Osteoblast (primary cell): ENCODE measurements at regions not wholly inside any gene's neighbourhood (a gene's known extent, or its start where the extent isn't known, plus 50 kb on each side); places are given as distances from the start of the nearest gene placed in this dataset.

ENCODE experiments used
- DNase-seq: peaks from one replicate; pipeline ENCODE4 v3.0.0; 2011; ENCODE audit warnings: low spot score, mixed read lengths; ENCODE audit not compliant: insufficient read length; ENCODE audit errors: missing footprints
- H2AFZ ChIP-seq: 2 replicates; pipeline ENCODE4 v1.6.0; 2011; ENCODE audit warnings: mild to moderate bottlenecking, low read length
- H3K27ac ChIP-seq: 2 replicates; pipeline ENCODE4 v1.5.1; 2011; ENCODE audit warnings: mild to moderate bottlenecking, low read depth, low read length, moderate library complexity
- H3K27me3 ChIP-seq: 2 replicates; pipeline ENCODE4 v1.6.0; 2012; ENCODE audit warnings: mild to moderate bottlenecking, control low read depth, inconsistent platforms, low read length, moderate library complexity; ENCODE audit not compliant: insufficient read depth
- H3K36me3 ChIP-seq: 2 replicates; pipeline ENCODE4 v1.5.1; 2011; ENCODE audit warnings: mild to moderate bottlenecking, low read length, control low read depth, moderate library complexity; ENCODE audit not compliant: insufficient read depth
- H3K4me1 ChIP-seq: 2 replicates; pipeline ENCODE4 v1.5.1; 2011; ENCODE audit warnings: mild to moderate bottlenecking, low read length, control low read depth, moderate library complexity; ENCODE audit not compliant: insufficient read depth
- H3K4me2 ChIP-seq: 2 replicates; pipeline ENCODE4 v1.6.0; 2011; ENCODE audit warnings: mild to moderate bottlenecking, low read length; ENCODE audit not compliant: insufficient read depth
- H3K4me3 ChIP-seq: fragments of 200-600 bp; sonication (generic); 3 replicates; pipeline ENCODE4 v1.5.1; 2012; ENCODE audit warnings: mild to moderate bottlenecking, low read length, inconsistent platforms; ENCODE audit not compliant: insufficient read depth
- H3K79me2 ChIP-seq: 2 replicates; pipeline ENCODE4 v1.6.0; 2012; ENCODE audit warnings: mild to moderate bottlenecking, low read length, control low read depth, inconsistent platforms; ENCODE audit not compliant: insufficient read depth
- H3K9me3 ChIP-seq: 2 replicates; pipeline ENCODE4 v1.5.1; 2011; ENCODE audit warnings: low read depth, low read length, control low read depth
- H4K20me1 ChIP-seq: 2 replicates; pipeline ENCODE4 v1.6.0; 2012; ENCODE audit warnings: mild to moderate bottlenecking, low read length, control low read depth; ENCODE audit not compliant: insufficient read depth
- TF ChIP-seq, protein P1 (sequence below): IDR thresholded peaks from 2 replicates; pipeline ENCODE4 v1.5.1; 2011; ENCODE audit warnings: mild to moderate bottlenecking, low read depth, low read length, moderate library complexity; ENCODE audit errors: extremely low read depth

DNA sequence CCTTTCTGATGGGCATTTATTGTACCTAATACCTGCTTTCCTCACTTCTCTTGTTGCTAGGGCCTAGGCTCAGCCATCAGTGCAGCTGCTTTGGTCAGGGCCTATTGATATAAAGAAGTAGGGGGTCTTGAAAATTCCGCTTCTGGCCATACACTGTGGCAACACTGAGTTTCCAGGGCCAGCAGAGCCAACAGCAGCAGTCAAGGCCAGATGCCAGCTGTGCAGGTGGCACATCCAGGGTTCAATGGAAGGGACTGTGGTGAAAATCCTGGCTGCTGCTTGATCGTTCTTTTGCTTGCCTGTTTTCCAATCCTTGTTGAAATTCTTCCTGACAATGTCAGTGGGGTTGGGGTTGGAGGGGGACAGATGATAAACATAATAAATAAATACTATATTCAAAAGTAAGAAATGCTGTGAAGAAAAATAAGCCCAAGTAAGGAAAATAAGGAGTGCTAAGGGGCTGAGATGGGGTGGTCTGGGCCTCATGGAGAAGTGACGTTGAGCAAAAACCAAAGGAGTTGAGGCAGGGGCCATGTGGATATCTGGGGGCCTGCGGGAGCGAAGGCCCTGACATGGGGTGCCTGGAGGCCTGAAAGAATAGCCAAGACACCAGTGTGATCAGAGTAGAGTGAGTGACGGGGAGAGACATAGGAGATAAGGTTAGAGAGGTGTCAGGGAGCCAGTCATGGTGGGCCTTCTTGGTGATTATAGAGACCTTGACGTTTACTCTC lies 91.0 kb upstream of the ALDH1B1 start:
- H3K27me3 ChIP-seq: peaks cover 17% of the 10 kb centered on the region
- no peak overlapping the region for H3K4me2 ChIP-seq
- no peak overlapping the region for H3K4me3 ChIP-seq
- no peak for DNase-seq
- H3K4me1 ChIP-seq: no peaks in the 10 kb centered on the region
- no peaks in the 10 kb centered on the region for H3K36me3 ChIP-seq
- no peaks in the 10 kb centered on the region for H3K9me3 ChIP-seq
- no peak overlapping the region for H3K27ac ChIP-seq
- H3K79me2 ChIP-seq: no peaks in the 10 kb centered on the region
- no peak overlapping the region for H2AFZ ChIP-seq
- TF ChIP-seq, protein P1, sequence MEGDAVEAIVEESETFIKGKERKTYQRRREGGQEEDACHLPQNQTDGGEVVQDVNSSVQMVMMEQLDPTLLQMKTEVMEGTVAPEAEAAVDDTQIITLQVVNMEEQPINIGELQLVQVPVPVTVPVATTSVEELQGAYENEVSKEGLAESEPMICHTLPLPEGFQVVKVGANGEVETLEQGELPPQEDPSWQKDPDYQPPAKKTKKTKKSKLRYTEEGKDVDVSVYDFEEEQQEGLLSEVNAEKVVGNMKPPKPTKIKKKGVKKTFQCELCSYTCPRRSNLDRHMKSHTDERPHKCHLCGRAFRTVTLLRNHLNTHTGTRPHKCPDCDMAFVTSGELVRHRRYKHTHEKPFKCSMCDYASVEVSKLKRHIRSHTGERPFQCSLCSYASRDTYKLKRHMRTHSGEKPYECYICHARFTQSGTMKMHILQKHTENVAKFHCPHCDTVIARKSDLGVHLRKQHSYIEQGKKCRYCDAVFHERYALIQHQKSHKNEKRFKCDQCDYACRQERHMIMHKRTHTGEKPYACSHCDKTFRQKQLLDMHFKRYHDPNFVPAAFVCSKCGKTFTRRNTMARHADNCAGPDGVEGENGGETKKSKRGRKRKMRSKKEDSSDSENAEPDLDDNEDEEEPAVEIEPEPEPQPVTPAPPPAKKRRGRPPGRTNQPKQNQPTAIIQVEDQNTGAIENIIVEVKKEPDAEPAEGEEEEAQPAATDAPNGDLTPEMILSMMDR: no peak
- H4K20me1 ChIP-seq: no peaks in the 10 kb centered on the region

DNA sequence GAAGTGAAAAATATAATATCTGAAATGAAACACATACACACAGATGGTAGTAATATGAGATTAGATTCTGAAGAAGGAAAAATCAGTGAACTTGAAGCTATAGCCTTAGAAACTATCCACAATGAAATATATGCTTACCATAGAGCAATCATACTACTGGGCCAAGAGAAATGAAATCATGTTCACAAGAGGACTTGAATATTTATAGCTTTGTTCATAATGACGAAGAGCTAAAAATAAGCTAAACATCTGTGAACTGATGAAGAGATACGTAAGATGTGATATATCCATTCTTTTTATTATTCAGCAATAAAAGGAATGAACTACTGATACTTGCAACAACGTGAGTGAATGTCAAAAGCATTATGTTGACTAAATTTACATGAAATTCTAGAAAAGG lies 92.6 kb upstream of the ALDH1B1 start:
- H3K27ac ChIP-seq: no peak overlapping the region
- H3K36me3 ChIP-seq: no peaks in the 10 kb centered on the region
- H3K4me3 ChIP-seq: no peak overlapping the region
- TF ChIP-seq, protein P1: no peak
- no peaks in the 10 kb centered on the region for H3K9me3 ChIP-seq
- no peaks in the 10 kb centered on the region for H3K79me2 ChIP-seq
- H2AFZ ChIP-seq: no peak overlapping the region
- no peak overlapping the region for H3K4me2 ChIP-seq
- H3K4me1 ChIP-seq: no peaks in the 10 kb centered on the region
- peaks cover 17% of the 10 kb centered on the region for H3K27me3 ChIP-seq
- H4K20me1 ChIP-seq: no peaks in the 10 kb centered on the region
- no peak for DNase-seq

DNA sequence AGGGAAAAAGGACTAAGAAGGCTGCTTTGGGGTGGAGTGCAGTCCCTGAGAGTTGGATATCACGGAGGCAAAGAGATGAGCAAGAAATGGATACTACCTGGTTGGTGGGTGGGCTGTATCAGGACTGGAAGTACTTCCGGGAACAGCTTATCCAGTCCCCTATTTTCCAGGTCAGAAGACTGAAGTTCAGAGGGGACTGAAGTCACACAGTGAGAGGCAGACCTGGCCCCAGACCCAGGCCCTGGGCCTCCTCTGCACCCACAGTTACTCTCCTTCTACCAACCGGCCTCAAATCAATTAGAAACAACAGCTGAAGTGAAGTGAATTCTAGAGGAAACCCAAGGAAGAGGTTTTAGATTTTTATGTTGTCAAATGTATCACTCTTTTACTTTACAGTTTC lies 93.6 kb upstream of the ALDH1B1 start:
- Histone ChIP-seq H3K9me3 (no peaks in the 10 kb centered on the region), H3K27me3 (peaks cover 17% of the 10 kb centered on the region), H3K4me3 (no peak overlapping the region), H3K79me2 (no peaks in the 10 kb centered on the region), H3K36me3 (no peaks in the 10 kb centered on the region), H3K4me1 (no peaks in the 10 kb centered on the region), H4K20me1 (no peaks in the 10 kb centered on the region), H3K27ac (no peak overlapping the region), H3K4me2 (no peak overlapping the region), H2AFZ (no peak overlapping the region)
- no peak for DNase-seq
- TF ChIP-seq, protein P1: no peak

DNA sequence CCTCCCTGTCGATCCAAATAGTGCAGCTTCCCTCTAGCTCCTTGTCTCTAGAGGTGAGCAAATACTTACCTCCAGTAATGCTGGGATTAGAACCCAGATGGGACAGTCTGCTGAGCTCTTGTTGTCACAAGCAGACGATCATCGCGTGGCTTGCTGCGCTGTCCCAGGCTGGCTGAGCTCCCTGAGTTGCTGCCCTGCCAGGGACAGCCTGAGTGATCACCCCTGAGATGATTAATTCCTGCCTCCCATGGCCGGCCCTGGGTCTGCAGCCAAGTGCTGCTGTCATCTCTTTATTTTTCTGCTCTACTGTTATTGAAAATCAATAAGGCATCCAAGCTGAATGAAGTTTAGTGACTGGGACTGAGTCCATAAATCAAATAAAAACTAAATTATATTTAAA lies 94.0 kb upstream of the ALDH1B1 start:
- no peak for DNase-seq
- no peak overlapping the region for H3K27ac ChIP-seq
- peaks cover 17% of the 10 kb centered on the region for H3K27me3 ChIP-seq
- H2AFZ ChIP-seq: no peak overlapping the region
- no peaks in the 10 kb centered on the region for H3K79me2 ChIP-seq
- no peaks in the 10 kb centered on the region for H3K36me3 ChIP-seq
- H4K20me1 ChIP-seq: no peaks in the 10 kb centered on the region
- H3K4me1 ChIP-seq: no peaks in the 10 kb centered on the region
- no peak overlapping the region for H3K4me2 ChIP-seq
- no peaks in the 10 kb centered on the region for H3K9me3 ChIP-seq
- TF ChIP-seq, protein P1: no peak
- H3K4me3 ChIP-seq: no peak overlapping the region
